ENCODE measurements at regions not wholly inside any gene's neighbourhood (a gene's known extent, or its start where the extent isn't known, plus 50 kb on each side); places are given as distances from the start of the nearest gene placed in this dataset.

DNA sequence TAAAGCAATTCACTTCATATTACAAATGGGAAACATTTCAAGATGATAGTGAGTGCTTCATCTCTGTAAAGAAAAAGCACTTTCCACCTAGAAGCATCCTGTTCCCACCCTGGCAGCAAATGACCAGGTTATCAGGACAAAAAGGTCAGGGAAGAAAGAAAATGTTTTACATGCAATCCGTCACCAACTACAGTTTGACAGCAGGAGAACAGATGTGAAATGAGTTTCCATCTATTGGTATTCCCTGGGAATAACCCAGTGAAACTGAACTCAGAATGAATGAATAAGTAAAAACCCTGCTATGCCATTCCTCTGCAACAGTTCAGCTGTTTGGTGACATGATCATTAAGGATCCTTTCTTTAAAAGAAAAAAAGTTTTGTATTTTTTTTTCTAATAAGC is 67.6 kb downstream of the HTR1A start:
- TF ChIP-seq, protein P1, sequence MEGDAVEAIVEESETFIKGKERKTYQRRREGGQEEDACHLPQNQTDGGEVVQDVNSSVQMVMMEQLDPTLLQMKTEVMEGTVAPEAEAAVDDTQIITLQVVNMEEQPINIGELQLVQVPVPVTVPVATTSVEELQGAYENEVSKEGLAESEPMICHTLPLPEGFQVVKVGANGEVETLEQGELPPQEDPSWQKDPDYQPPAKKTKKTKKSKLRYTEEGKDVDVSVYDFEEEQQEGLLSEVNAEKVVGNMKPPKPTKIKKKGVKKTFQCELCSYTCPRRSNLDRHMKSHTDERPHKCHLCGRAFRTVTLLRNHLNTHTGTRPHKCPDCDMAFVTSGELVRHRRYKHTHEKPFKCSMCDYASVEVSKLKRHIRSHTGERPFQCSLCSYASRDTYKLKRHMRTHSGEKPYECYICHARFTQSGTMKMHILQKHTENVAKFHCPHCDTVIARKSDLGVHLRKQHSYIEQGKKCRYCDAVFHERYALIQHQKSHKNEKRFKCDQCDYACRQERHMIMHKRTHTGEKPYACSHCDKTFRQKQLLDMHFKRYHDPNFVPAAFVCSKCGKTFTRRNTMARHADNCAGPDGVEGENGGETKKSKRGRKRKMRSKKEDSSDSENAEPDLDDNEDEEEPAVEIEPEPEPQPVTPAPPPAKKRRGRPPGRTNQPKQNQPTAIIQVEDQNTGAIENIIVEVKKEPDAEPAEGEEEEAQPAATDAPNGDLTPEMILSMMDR (IDR thresholded peaks at IDR 0.05): no peak
- no peak for TF ChIP-seq POLR2A (IDR thresholded peaks at IDR 0.05)

DNA sequence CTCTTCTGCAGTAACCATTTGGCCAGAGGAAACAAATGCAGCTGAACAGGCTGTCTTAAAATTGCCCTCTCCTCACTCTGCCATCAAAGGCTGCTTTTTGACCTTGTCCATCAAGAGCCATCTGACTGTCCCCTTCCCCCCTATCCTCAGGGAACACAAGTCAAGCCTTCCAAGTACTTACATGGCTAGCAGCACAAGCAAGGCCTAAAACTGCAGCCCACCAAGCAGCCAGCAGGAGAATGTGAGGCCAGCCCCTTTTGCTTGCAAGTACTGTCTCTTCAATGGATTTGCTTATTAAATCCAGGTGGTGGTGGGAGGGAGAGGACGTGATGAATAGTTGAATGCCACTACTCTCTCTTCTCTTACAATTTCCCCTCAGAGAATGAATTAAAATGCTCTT is 83.5 kb downstream of the HTR1A start:
- no peak for DNase-seq
- Histone ChIP-seq H3K4me3 (no peak overlapping the region), H3K27me3 (no peaks in the 10 kb centered on the region), H3K36me3 (no peaks in the 10 kb centered on the region), H3K9me3 (no peaks in the 10 kb centered on the region), H3K4me1 (no peaks in the 10 kb centered on the region), H3K27ac (no peak overlapping the region)
- TF ChIP-seq POLR2A (IDR thresholded peaks at IDR 0.05): no peak

More for the DNA sequence above, 67.6 kb downstream of the HTR1A start:
- no peaks in the 10 kb centered on the region for H3K36me3 ChIP-seq
- H3K4me3 ChIP-seq: no peak overlapping the region
- H3K9me3 ChIP-seq: no peaks in the 10 kb centered on the region
- no peaks in the 10 kb centered on the region for H3K4me1 ChIP-seq
- no peak for DNase-seq
- H3K27me3 ChIP-seq: no peaks in the 10 kb centered on the region
- no peak overlapping the region for H3K27ac ChIP-seq

DNA sequence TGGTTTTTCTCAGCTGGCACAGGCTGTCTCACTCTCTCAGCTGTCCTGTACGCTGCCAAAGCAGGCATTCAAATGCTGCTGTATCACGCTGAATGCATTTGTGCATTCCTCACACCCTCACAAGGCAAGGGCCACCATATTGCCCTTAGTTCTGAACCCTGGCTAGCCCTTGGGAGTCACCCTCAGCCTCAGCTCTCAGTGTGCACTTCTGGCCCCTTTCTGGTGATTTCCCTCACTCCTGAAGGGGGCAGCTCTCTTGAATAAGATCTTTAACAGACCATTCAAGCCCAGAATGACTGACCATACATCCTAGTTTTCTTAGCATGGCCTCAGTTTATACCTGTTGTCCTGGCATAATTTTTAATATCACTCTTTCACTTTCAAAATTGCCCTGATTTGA is 84.3 kb downstream of the HTR1A start:
- Histone ChIP-seq H3K27ac (no peak overlapping the region), H3K36me3 (no peaks in the 10 kb centered on the region)
- DNase-seq: no peak

DNA sequence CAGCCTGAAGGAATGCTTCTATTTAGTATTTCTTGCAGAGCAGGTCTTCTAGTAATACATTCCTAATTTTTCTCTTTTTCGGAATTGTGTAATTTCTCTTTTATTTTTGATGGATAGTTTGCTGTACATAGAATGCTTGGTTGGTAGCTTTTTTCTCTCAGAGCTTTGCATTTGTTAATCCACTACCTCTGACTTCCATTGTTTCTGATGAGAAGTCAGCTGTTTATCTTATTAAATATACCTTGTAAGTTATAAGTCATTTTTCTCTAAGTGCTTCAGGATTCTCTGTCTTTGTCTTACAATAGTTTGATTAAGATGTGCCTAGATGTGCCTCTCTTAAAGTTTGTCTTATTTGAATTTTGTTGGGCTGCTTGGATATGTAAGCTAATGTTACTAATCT is 101.9 kb downstream of the HTR1A start:
- Histone ChIP-seq H3K36me3 (no peaks in the 10 kb centered on the region), H3K9me3 (peaks cover 0 to 4% (median 0%) of the 10 kb centered on the region in 4 donors), H3K27me3 (no peaks in the 10 kb centered on the region), H3K4me3 (no peak overlapping the region), H3K27ac (no peak overlapping the region), H3K4me1 (no peaks in the 10 kb centered on the region)
- no peak for TF ChIP-seq POLR2A (IDR thresholded peaks at IDR 0.05)
- TF ChIP-seq, protein P1 (IDR thresholded peaks at IDR 0.05): no peak
- no peak for DNase-seq

More for the DNA sequence above, 84.3 kb downstream of the HTR1A start:
- Histone ChIP-seq H3K27me3 (no peaks in the 10 kb centered on the region), H3K4me3 (no peak overlapping the region), H3K4me1 (no peaks in the 10 kb centered on the region), H3K9me3 (no peaks in the 10 kb centered on the region)
- TF ChIP-seq POLR2A (IDR thresholded peaks at IDR 0.05): no peak
- TF ChIP-seq, protein P1 (IDR thresholded peaks at IDR 0.05): no peak

DNA sequence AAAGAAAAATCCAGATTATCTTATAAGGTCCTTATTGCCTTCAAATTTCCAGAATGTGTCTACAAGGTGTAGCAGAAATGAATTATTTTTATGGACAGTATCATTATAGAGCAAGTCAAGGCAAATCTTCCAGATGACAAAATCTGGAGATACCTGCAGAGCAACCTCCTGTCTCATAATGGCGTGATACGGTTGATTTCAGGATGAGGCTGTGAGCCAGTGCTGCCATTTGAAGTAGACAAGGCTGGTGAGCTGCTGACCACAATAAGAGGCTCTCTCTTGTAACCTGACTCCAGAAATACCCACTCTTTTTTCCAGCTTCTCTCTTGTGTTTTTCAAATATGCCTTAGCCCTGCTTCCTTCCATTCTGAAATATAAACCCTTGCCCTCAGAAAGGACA is 108.2 kb downstream of the HTR1A start:
- H3K4me3 ChIP-seq: no peak overlapping the region
- H3K9me3 ChIP-seq: no peaks in the 10 kb centered on the region
- H3K36me3 ChIP-seq: no peaks in the 10 kb centered on the region
- H3K27ac ChIP-seq: no peak overlapping the region
- DNase-seq: no peak
- H3K27me3 ChIP-seq: no peaks in the 10 kb centered on the region
- TF ChIP-seq, protein P1 (IDR thresholded peaks at IDR 0.05): no peak
- no peak for TF ChIP-seq POLR2A (IDR thresholded peaks at IDR 0.05)
- no peaks in the 10 kb centered on the region for H3K4me1 ChIP-seq

DNA sequence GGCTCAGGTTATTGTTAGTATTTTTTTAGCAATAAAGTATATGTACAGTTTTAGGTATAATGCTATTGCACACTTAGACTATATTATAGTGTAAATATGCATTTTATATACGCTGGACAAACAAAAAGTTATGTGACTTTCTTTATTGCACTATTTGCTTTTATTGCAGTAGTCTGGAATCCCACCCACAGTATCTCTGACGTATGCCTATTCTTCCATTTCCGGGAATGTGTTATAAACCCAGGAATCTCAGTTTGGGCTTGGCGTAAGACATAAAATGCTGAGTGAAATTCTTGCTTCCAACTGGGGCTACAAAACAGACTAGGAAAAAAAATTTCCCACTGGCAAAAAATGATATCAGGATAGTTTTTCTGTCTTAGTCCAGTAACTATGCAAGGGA is 119.1 kb downstream of the HTR1A start:
- Histone ChIP-seq H3K4me1 (no peaks in the 10 kb centered on the region), H3K4me3 (no peak overlapping the region), H3K36me3 (no peaks in the 10 kb centered on the region), H3K27ac (no peak overlapping the region), H3K9me3 (peaks cover 0 to 6% (median 0%) of the 10 kb centered on the region in 4 donors), H3K27me3 (no peaks in the 10 kb centered on the region)
- no peak for TF ChIP-seq POLR2A (IDR thresholded peaks at IDR 0.05)
- TF ChIP-seq, protein P1 (IDR thresholded peaks at IDR 0.05): no peak
- no peak for DNase-seq

All from Peyer's patch (tissue), 4 donors.